Amniotic stem cell (primary cell): ENCODE measurements at regions not wholly inside any gene's neighbourhood (a gene's known extent, or its start where the extent isn't known, plus 50 kb on each side); places are given as distances from the start of the nearest gene placed in this dataset.
"Not testable (repeated sequence)": the region's sequence is repeated elsewhere in the genome, so short reads cannot be mapped to it uniquely, and the experiment has no call there.

Source experiments
- DNase-seq: peaks from one replicate; lab custom pipeline; 2025; lab: John Stamatoyannopoulos, UW

DNA sequence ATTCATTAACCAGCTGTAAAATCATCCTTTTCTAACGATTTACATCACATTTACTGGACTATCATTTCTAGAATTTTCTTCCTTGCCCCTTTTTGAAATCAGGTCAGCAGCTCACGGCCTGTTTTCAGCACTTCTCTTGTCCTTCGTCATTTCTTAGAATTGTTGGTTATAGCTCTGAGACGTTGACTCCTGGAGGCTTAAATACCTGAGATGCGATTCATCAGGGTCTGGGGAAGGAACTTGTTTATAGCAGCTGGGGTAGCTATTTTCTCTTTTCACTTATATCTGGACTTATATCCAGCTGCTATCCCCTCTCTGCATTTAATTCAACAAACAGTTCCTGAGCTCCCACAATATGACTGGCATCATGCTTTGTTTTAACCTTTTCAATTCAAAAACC, 338.7 kb upstream of the TNRC6C start:
- no peak for DNase-seq

DNA sequence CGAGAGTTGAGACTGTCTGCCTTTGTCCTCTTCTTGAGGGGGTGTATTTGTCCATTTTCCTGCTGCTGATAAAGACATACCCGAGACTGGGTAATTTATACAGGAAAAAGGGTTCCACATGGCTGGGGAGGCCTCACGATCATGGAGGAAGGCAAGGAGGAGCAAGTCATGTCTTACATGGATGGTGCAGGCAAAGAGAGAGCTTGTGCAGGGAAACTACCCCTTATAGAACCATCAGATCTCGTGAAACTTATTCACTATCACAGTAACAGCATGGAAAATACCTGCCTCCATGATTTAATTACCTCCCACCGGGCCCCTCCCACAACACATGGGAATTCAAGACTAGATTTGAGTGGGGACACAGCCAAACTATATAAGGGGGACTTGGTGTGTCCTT, 338.2 kb upstream of the TNRC6C start:
- DNase-seq = no peak

GRCh38 chr17:77622084-77622483, 336.4 kb upstream of the TNRC6C start:
- DNase-seq = not testable (repeated sequence)

DNA sequence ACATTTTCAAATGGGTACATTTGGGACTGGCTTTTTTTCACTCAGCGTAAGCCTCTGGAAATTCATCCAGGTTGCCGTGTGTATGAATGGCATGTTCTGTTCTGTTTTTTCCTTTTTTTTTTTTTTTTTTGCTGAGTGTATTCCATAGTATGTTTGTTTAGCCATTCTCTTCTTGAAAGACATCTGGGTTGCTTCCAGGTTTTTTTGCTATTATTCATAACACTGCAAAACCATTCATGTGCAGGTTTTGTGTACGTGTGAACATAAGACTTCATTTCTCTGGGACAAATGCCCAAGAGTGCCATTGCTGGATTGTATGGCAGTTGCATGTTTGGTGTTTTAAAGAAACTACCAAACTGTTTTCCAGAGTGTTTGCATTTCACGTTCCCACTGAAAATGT, 335.9 kb upstream of the TNRC6C start:
- DNase-seq = no peak

GRCh38 chr17:77623321-77623720, 335.2 kb upstream of the TNRC6C start:
- not testable (repeated sequence) for DNase-seq

- DNase-seq = no peak
These were observed 330.5 kb upstream of the TNRC6C start for GRCh38 chr17:77628035-77628434.

DNA sequence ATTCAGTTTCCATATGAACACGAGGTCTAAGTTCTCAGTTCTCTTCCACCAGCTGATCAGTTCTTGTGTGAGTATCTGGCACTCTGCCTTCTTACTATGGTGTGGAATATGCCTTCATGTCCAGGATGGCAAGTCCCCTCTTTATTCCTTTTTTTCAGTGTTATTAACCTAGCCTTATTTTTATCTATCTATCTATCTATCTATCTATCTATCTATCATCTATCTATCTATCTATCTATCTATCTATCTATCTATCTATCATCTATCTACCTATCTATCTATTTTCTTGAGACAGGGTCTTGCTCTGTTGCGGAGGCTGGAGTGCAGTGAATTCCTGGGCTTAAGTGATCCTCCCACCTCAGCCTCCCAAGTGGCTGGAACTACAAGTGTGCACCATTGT, 329.2 kb upstream of the TNRC6C start:
- not testable (repeated sequence) for DNase-seq

GRCh38 chr17:77631307-77631706, 327.2 kb upstream of the TNRC6C start:
- no peak for DNase-seq

GRCh38 chr17:77632619-77633018, 325.9 kb upstream of the TNRC6C start:
- no peak for DNase-seq

- no peak for DNase-seq
These were observed 323.8 kb upstream of the TNRC6C start for GRCh38 chr17:77634710-77635109.

DNA sequence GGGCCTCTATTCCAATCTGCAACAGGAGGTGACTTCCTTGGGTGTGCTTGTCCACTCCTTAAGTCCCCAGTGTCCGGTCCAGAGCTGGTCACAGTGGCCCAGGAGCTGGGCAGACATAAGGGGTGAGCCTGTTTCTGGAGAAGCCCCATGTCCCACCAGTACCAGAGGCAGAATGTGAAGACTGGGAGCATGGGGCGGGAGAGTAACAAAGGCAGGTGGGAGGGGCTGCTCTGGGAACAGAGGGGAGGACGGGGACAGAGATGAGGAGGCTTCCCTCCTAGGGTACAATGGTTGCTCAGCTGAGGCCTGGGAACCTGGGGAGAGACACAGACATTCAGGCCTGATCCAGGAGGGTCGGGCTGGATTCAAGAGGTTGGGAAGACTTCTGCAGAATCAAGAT, 323.3 kb upstream of the TNRC6C start:
- no peak for DNase-seq

GRCh38 chr17:77635785-77636184, 322.7 kb upstream of the TNRC6C start:
- DNase-seq = not testable (repeated sequence)

- DNase-seq = no peak
These were observed 321.4 kb upstream of the TNRC6C start for GRCh38 chr17:77636835-77637817.

GRCh38 chr17:77637818-77638575, 320.5 kb upstream of the TNRC6C start:
- DNase-seq = no peak

- no peak for DNase-seq
These were observed 318.3 kb upstream of the TNRC6C start for GRCh38 chr17:77640252-77640651.

DNA sequence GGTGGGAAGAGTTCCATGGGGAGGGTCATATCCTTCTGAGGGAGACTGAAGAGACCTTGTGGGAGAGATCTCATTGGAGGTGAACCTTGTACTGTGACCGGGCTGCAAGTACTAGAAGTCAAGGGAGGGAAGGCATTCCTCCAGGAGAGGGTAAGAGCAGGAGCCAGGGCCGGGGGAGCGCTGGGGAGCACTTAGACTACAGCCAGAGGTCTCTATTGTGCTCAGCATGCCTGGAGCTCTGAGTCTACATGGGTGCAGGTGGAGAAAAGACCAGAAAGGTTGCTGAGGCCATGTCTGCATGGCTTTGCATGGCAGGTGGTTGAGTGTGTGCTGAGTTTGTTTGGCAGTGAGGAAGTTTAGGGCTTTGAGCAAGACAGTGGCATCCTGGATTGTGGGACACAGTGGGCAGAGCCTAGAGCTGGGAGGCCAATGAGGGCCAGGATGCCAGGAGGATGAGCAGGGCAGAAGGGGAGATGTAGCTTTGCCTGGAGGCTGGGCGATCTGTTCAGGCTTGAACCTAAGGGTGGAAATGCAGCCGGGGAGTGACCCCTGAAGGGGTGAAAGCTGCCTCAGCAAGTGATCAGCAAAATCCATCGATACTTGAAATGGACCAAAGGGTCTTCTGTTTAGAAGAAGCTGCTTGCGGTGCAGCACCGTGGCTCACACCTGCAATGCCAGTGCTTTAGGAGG, 317.4 kb upstream of the TNRC6C start:
- DNase-seq = no peak

DNA sequence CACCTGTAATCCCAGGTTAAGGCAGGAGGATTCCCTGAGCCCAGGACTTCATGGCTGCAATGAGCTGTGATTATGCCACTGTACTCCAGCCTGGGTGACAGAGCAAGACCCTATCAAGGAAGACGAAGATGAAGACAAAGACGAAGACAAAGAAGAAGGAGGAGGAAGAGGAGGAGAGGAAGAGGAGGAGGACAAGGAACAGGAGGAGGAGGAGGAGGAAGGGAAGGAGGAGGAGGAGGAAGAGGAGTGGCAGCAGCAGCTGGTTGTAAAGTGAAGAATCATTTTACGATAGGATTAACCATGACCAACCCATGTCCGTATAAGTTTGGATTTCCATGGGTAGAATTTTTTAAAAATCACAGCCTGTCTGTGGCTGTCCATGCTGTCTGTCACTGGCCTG, 316.8 kb upstream of the TNRC6C start:
- no peak for DNase-seq

DNA sequence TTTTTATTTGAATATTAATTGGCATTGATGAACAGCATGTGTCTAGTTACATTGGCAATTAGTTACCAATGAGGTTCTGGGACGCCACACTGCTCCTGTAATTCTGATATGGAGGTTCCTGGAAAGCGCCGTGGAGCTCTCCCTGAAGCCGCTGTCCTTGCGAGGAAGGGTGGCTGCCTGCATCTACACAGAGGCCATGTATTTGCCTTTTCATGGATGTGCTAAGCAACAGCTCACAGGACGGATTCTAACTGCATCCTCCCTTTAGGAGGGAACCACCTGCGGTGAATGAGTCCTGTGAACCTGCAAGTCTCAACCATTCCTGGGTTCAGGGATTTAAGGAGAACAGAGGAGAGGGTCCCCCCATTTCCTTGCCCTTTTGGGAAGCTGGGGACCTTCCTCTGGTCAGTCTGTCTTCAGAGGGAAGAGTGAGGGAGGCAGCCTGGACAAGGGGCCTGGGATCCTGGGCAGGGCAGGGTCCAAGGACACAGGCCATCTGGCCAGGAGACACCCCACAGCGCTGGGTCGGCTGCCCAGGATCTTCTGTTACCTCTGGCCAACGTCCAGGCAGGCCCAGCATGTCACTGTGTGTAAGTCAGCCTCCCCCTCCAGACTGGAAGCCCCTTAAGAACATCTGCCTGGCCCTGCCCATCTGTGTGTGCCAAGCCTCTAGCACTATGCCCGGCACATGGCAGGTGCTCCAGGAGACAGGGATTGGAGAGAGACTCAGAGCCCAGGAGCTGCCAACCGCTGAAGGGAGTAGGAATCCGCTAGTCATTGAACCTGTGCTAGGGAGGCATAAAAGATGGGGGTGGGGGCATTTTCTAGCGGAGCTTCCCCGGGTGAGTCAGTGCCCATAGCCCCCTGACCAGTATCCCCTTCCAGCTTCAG, 314.1 kb upstream of the TNRC6C start:
- no peak for DNase-seq

DNA sequence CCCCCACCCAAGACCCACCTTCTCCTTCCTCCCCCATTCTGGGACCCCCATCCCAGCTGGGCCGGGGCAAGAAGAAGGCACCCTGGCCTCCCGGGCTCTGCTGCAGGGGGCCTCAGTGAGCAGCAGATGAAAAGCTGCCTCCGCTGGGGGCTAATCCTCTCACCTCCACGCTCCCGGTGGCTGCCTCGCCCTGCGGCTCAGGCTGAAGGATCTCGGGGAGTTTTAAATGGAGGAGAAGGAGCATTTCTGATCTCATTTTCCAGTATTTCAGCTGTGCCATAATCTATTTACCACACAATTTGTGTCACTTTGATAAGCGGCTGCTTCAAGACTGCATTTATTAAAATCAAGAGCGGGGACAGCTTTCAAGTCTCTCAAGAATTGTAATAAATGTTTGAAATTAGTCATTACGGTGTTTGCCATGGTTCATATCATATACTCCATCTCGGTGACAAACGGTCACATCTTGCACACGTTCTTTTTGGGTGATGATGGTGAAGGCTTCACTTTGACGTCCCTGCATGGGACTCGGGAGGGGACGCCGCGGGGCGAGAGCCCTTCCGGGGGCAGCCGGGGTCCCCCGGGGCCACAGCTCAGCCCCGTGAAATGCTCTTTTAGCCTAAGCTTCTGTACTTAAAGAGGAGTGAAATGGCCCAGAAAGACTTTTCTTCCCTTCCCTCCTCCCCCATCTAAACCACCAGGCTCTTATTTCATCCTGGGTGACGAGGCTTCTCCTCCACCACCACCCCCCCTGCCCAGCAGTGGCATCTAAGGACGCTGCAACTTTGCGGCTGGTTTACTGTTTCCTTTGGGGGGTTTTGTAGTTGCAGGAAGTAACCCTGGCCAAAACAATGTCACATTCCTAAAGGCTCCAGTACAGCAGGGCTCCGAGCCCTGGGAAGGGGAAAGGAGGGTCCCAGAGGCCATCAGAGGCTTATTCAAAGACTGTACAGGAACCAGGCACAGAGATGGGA, 313.1 kb upstream of the TNRC6C start:
- no peak for DNase-seq

DNA sequence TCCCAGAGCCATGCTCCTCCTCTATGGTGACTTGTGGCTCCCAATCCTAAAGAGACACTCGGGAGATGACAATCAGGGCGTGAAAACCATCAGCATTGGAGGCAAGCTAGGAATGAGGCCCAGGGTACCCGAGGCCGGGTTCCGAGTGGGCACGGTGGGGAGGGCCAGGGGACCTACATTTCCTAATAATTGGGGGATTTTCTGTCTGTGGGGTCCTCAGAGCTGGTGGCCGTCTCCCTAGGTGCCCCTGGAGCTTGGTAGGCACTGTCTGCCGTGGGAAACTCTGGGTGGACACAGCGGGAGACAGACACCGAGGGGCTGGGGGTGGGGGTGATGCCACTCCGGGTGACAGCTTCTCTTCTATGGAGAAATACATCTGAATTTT, 312.5 kb upstream of the TNRC6C start:
- no peak for DNase-seq
